B cell (primary cell): ENCODE measurements at regions not wholly inside any gene's neighbourhood (a gene's known extent, or its start where the extent isn't known, plus 50 kb on each side); places are given as distances from the start of the nearest gene placed in this dataset.

Experiments used
- EZH2 ChIP-seq: IDR thresholded peaks from 2 replicates; pipeline ENCODE4 v1.6.1; 2012; ENCODE audit warnings: borderline replicate concordance, low read depth, mild to moderate bottlenecking, moderate library complexity, low read length; ENCODE audit not compliant: insufficient read depth, poor library complexity, severe bottlenecking
- TF ChIP-seq, protein P1 (sequence below): fragments of 200-600 bp; IDR thresholded peaks from one replicate; pipeline ENCODE4 v1.8.0; 2022; ENCODE audit warnings: antibody characterized with exemption, mild to moderate bottlenecking

DNA sequence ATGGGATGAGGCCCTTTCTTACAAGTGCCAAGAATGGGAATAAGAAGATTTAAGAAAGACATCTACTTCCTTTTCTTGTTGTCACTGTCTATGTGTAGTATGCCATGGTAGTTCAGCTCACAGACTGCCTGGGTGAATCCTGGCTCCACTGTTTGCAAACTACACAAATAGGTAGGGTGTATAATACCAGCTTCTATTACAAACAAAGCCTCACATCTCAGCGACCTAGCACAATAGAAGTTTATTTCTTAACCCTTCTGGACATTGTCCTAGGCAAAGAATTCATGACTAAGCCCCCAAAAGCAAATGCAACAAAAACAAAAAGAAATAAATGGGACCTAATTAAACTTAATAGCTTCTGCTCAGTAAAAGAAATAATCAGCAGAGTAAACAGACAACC is 74.5 kb downstream of the LINC00237 start:
- TF ChIP-seq, protein P1, sequence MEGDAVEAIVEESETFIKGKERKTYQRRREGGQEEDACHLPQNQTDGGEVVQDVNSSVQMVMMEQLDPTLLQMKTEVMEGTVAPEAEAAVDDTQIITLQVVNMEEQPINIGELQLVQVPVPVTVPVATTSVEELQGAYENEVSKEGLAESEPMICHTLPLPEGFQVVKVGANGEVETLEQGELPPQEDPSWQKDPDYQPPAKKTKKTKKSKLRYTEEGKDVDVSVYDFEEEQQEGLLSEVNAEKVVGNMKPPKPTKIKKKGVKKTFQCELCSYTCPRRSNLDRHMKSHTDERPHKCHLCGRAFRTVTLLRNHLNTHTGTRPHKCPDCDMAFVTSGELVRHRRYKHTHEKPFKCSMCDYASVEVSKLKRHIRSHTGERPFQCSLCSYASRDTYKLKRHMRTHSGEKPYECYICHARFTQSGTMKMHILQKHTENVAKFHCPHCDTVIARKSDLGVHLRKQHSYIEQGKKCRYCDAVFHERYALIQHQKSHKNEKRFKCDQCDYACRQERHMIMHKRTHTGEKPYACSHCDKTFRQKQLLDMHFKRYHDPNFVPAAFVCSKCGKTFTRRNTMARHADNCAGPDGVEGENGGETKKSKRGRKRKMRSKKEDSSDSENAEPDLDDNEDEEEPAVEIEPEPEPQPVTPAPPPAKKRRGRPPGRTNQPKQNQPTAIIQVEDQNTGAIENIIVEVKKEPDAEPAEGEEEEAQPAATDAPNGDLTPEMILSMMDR: no peak
- TF ChIP-seq EZH2: no peak
